H9 (cell line): ENCODE measurements at regions not wholly inside any gene's neighbourhood (a gene's known extent, or its start where the extent isn't known, plus 50 kb on each side); places are given as distances from the start of the nearest gene placed in this dataset.
"Not testable (repeated sequence)": the region's sequence is repeated elsewhere in the genome, so short reads cannot be mapped to it uniquely, and the experiment has no call there.

Source experiments
- DNase-seq: peaks from one replicate; pipeline ENCODE4 v3.0.0-alpha.2; 2017
- H2AFZ ChIP-seq: one replicate; pipeline ENCODE4 v1.6.1; 2013; ENCODE audit warnings: mild to moderate bottlenecking, low read length, control low read depth, moderate library complexity
- H2AK5ac ChIP-seq: 2 replicates; pipeline ENCODE4 v1.6.1; 2013; ENCODE audit warnings: low read length, control low read depth, mixed read lengths; ENCODE audit not compliant: insufficient read length
- H2BK120ac ChIP-seq: one replicate; pipeline ENCODE4 v1.6.1; 2013; ENCODE audit warnings: low read depth, mild to moderate bottlenecking, low read length, control low read depth, inconsistent platforms; ENCODE audit not compliant: poor library complexity, severe bottlenecking
- H2BK12ac ChIP-seq: 2 replicates; pipeline ENCODE4 v1.6.1; 2013; ENCODE audit warnings: low read length, control low read depth, mixed read lengths, low read depth; ENCODE audit not compliant: insufficient read length
- H2BK15ac ChIP-seq: 2 replicates; pipeline ENCODE4 v1.6.1; 2013; ENCODE audit warnings: low read depth, low read length, control low read depth
- H2BK20ac ChIP-seq: one replicate; pipeline ENCODE4 v1.6.1; 2013; ENCODE audit warnings: low read depth, mild to moderate bottlenecking, low read length, control low read depth, inconsistent platforms; ENCODE audit not compliant: poor library complexity, severe bottlenecking
- H2BK5ac ChIP-seq: 2 replicates; pipeline ENCODE4 v1.6.1; 2013; ENCODE audit warnings: low read length, control low read depth, mixed read lengths; ENCODE audit not compliant: insufficient read length
- H3K14ac ChIP-seq: 2 replicates; pipeline ENCODE4 v1.6.1; 2013; ENCODE audit warnings: low read length, control low read depth; ENCODE audit not compliant: insufficient read depth
- H3K18ac ChIP-seq: 2 replicates; pipeline ENCODE4 v1.6.1; 2013; ENCODE audit warnings: low read depth, mild to moderate bottlenecking, mixed read lengths, low read length, control low read depth; ENCODE audit not compliant: insufficient read length
- H3K23ac ChIP-seq: 2 replicates; pipeline ENCODE4 v1.6.1; 2013; ENCODE audit warnings: low read length, control low read depth, mixed read lengths, low read depth; ENCODE audit not compliant: insufficient read length
- H3K23me2 ChIP-seq: 2 replicates; pipeline ENCODE4 v1.6.1; 2013; ENCODE audit warnings: low read depth, mild to moderate bottlenecking, mixed read lengths, low read length, control low read depth; ENCODE audit not compliant: insufficient read length, poor library complexity, severe bottlenecking
- H3K27ac ChIP-seq: 2 replicates; pipeline ENCODE4 v1.5.1; 2013; ENCODE audit warnings: low read length, control low read depth, mixed read lengths, low read depth; ENCODE audit not compliant: insufficient read length
- H3K27me3 ChIP-seq: 2 replicates; pipeline ENCODE4 v1.6.1; 2013; ENCODE audit warnings: low read length, control low read depth, inconsistent platforms; ENCODE audit not compliant: insufficient read depth
- H3K4ac ChIP-seq: 2 replicates; pipeline ENCODE4 v1.6.1; 2013; ENCODE audit warnings: low read depth, mild to moderate bottlenecking, control low read depth, inconsistent platforms, low read length, moderate library complexity
- H3K4me1 ChIP-seq: 2 replicates; pipeline ENCODE4 v1.6.1; 2013; ENCODE audit warnings: low read length, control low read depth, inconsistent platforms; ENCODE audit not compliant: insufficient read depth
- H3K4me2 ChIP-seq: 2 replicates; pipeline ENCODE4 v1.6.1; 2013; ENCODE audit warnings: low read length, control low read depth, mixed read lengths; ENCODE audit not compliant: insufficient read length, insufficient read depth
- H3K56ac ChIP-seq: 2 replicates; pipeline ENCODE4 v1.6.1; 2013; ENCODE audit warnings: low read depth, mild to moderate bottlenecking, mixed read lengths, low read length, control low read depth; ENCODE audit not compliant: insufficient read length
- H3K79me1 ChIP-seq: 2 replicates; pipeline ENCODE4 v1.6.1; 2013; ENCODE audit warnings: low read depth, mild to moderate bottlenecking, moderate library complexity, low read length, control low read depth, inconsistent platforms; ENCODE audit not compliant: insufficient read depth, poor library complexity, severe bottlenecking
- H3K79me2 ChIP-seq: 2 replicates; pipeline ENCODE4 v1.6.1; 2013; ENCODE audit warnings: low read length, control low read depth, inconsistent platforms; ENCODE audit not compliant: insufficient read depth
- H3K9ac ChIP-seq: 2 replicates; pipeline ENCODE4 v1.6.1; 2013; ENCODE audit warnings: low read length, control low read depth, mixed read lengths; ENCODE audit not compliant: insufficient read length; ENCODE audit errors: extremely low read depth
- H3K9me3 ChIP-seq: one replicate; pipeline ENCODE4 v1.6.1; 2013; ENCODE audit warnings: low read depth, low read length, inconsistent platforms; ENCODE audit not compliant: control insufficient read depth
- H3T11ph ChIP-seq: one replicate; pipeline ENCODE4 v1.6.1; 2013; ENCODE audit warnings: mild to moderate bottlenecking, low read length, control low read depth, inconsistent platforms
- H4K20me1 ChIP-seq: one replicate; pipeline ENCODE4 v1.6.1; 2013; ENCODE audit not compliant: control insufficient read depth, insufficient read length, insufficient read depth
- H4K5ac ChIP-seq: 2 replicates; pipeline ENCODE4 v1.6.1; 2013; ENCODE audit warnings: low read depth, mild to moderate bottlenecking, mixed read lengths, low read length, control low read depth; ENCODE audit not compliant: insufficient read length
- H4K8ac ChIP-seq: replicated peaks from 2 replicates; pipeline ENCODE4 v1.6.1; 2013; ENCODE audit warnings: low read length, control low read depth, mixed read lengths, low read depth; ENCODE audit not compliant: insufficient read length
- H4K91ac ChIP-seq: 2 replicates; pipeline ENCODE4 v1.6.1; 2013; ENCODE audit warnings: low read depth, mild to moderate bottlenecking, moderate library complexity, mixed read lengths, low read length, control low read depth; ENCODE audit not compliant: insufficient read length
- H3K27ac Mint-ChIP-seq, 3 experiments: 2 replicates in 2 of 3; 3 replicates in 1 of 3; pipeline ENCODE4 v1.8.0; 2020 to 2021; ENCODE audit warnings: mixed read lengths in 3 of 3, mild to moderate bottlenecking in 1 of 3, moderate library complexity in 1 of 3
- H3K27me3 Mint-ChIP-seq: 2 replicates; pipeline ENCODE4 v1.8.0; 2021; ENCODE audit warnings: low read depth, mild to moderate bottlenecking, moderate library complexity, mixed read lengths
- H3K36me3 Mint-ChIP-seq, 3 experiments: 2 replicates in 2 of 3; 3 replicates in 1 of 3; pipeline ENCODE4 v1.8.0; 2020 to 2021; ENCODE audit warnings: low read depth in 3 of 3, mixed read lengths in 3 of 3; ENCODE audit not compliant: insufficient read depth in 1 of 3
- H3K4me1 Mint-ChIP-seq, 2 experiments: 2 replicates each; pipeline ENCODE4 v1.8.0; 2020; ENCODE audit warnings: mixed read lengths in 2 of 2
- H3K4me3 Mint-ChIP-seq, 2 experiments: 2 replicates in 1 of 2; 3 replicates in 1 of 2; pipeline ENCODE4 v1.8.0; 2020 to 2021; ENCODE audit warnings: mild to moderate bottlenecking in 2 of 2, mixed read lengths in 2 of 2, moderate library complexity in 1 of 2
- H3K9me3 Mint-ChIP-seq, 2 experiments: 2 replicates in 1 of 2; 3 replicates in 1 of 2; pipeline ENCODE4 v1.8.0; 2020; ENCODE audit warnings: mild to moderate bottlenecking in 2 of 2, mixed read lengths in 2 of 2, moderate library complexity in 1 of 2
- CTCF ChIP-seq: fragments of 200-600 bp; sonication (generic); conservative IDR thresholded peaks from 3 replicates; pipeline ENCODE4 v1.8.0; 2021; ENCODE audit warnings: antibody characterized with exemption, mild to moderate bottlenecking
- WGBS: extraction: QIAGEN DNeasy Blood & Tissue Kit; methylation state at CpG from one replicate; pipeline ENCODE4 v1.1.7; 2013; ENCODE audit warnings: missing lambda C conversion rate, low lambda C conversion rate, mixed read lengths; ENCODE audit not compliant: insufficient read length; ENCODE audit errors: extremely low coverage; 5-methylcytosine and 5-hydroxymethylcytosine counted together

DNA sequence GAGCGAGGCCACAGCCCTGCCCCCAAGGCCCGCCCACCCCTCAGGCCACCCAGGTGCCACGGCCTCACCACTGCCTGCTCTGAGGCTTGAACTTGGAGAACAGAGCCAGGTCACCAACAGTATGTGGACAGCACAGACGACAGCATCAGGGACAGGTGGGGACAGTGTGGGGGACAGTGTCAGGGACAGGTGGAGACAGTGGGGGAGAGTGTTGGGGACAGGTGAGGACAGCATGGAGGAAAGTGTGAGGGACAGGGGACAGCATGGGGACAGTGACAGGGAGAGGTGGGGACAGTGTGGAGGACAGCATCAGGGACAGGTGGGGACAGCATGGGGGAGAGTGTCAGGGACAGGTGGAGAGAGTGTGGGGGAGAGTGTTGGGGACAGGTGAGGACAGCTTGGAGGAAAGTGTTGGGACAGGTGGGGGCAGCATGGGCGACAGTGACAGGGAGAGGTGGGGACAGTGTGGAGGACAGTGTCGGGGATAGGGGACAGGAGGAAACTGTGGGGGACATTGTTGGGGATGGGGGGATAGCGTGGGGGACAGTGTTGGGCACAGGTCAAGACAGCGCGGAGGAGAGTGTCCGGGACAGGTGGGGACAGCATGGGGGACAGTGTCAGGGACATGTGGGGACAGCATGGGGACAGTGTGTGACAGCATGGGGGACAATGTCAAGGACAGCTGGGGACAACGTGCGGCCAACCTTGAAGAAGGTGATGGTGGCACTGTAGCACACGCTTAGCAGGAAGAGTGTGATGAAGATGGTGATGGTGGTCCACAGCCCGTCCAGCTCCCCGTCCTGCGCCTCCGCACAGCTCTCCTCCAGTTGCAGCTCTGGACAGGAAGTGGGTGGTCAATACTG lies 114.9 kb downstream of the TMEM121 start:
- Histone ChIP-seq H3T11ph (no peak overlapping the region), H3K4me2 (no peak overlapping the region), H3K56ac (no peak overlapping the region), H2BK12ac (no peak overlapping the region), H3K79me2 (no peaks in the 10 kb centered on the region), H3K18ac (no peak overlapping the region), H3K23me2 (no peaks in the 10 kb centered on the region), H2BK5ac (no peak overlapping the region), H3K23ac (no peak overlapping the region), H2BK120ac (no peak overlapping the region), H3K9ac (no peak overlapping the region), H4K91ac (no peak overlapping the region), H3K79me1 (no peaks in the 10 kb centered on the region), H4K8ac (no peak overlapping the region), H3K14ac (no peak overlapping the region), H3K4ac (no peak overlapping the region), H2BK15ac (no peak overlapping the region), H3K4me1 (no peaks in the 10 kb centered on the region), H3K27ac (no peak overlapping the region), H3K9me3 (peaks cover 42% of the 10 kb centered on the region), H2BK20ac (no peak overlapping the region), H2AFZ (no peak overlapping the region), H2AK5ac (no peak overlapping the region), H3K27me3 (no peaks in the 10 kb centered on the region), H4K5ac (no peak overlapping the region), H4K20me1 (no peaks in the 10 kb centered on the region)
- Mint-ChIP-seq H3K9me3 (peaks cover 38 to 53% of the 10 kb centered on the region in 2 experiments), H3K27ac (no peak overlapping the region), H3K36me3 (peaks cover 12 to 16% (median 15%) of the 10 kb centered on the region in 3 experiments; a peak in 6 of 7 replicates), H3K4me3 (no peak overlapping the region), H3K4me1 (no peaks in the 10 kb centered on the region), H3K27me3 (peaks cover 1% of the 10 kb centered on the region)
- TF ChIP-seq CTCF: no peak
- no peak for DNase-seq
- WGBS: no CpG with 5 or more reads among the region's 17 CpGs

DNA sequence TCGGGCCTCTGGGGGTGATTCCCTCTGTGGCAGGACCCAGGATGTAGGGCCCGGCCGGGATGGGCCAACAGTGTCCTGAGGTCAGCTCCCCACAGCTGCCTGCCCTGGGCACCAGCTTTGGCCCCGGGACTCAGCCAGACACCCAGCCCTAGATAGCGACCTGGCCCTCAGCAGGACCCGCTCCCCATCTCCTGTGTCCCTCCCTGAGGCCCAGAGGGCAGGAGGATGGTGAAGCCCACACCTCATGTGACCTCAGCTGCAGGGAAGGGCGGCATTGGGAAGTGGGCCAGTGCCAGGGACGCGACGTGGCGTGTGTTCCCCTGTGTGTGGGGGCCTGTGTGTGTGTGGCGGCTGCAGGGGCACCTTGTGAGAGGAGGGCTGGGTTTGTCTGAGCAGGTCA lies 115.6 kb downstream of the TMEM121 start:
- H3K4me1 Mint-ChIP-seq, H3K27me3 ChIP-seq, H3K9ac ChIP-seq, H2BK12ac ChIP-seq, H3K18ac ChIP-seq, H3K79me2 ChIP-seq, H3K14ac ChIP-seq, H4K91ac ChIP-seq, H3K4me3 Mint-ChIP-seq, H4K8ac ChIP-seq, H2AK5ac ChIP-seq, H3K23ac ChIP-seq, H2AFZ ChIP-seq, H2BK5ac ChIP-seq, H4K5ac ChIP-seq, DNase-seq, H3K4me2 ChIP-seq, H3K4me1 ChIP-seq, H2BK20ac ChIP-seq, H3T11ph ChIP-seq, H3K23me2 ChIP-seq, H3K79me1 ChIP-seq, H2BK15ac ChIP-seq, H2BK120ac ChIP-seq, H3K27ac ChIP-seq, H4K20me1 ChIP-seq, H3K27me3 Mint-ChIP-seq, H3K27ac Mint-ChIP-seq, H3K4ac ChIP-seq, H3K56ac ChIP-seq: not testable (repeated sequence)
- WGBS: no CpG with 5 or more reads among the region's 12 CpGs
- H3K9me3 Mint-ChIP-seq: peaks cover 39 to 54% of the 10 kb centered on the region in 2 experiments
- H3K36me3 Mint-ChIP-seq: peaks cover 10 to 13% (median 13%) of the 10 kb centered on the region in 3 experiments; a peak in 6 of 7 replicates
- H3K9me3 ChIP-seq: peaks cover 42% of the 10 kb centered on the region
